ENCODE measurements at regions not wholly inside any gene's neighbourhood (a gene's known extent, or its start where the extent isn't known, plus 50 kb on each side); places are given as distances from the start of the nearest gene placed in this dataset.

DNA sequence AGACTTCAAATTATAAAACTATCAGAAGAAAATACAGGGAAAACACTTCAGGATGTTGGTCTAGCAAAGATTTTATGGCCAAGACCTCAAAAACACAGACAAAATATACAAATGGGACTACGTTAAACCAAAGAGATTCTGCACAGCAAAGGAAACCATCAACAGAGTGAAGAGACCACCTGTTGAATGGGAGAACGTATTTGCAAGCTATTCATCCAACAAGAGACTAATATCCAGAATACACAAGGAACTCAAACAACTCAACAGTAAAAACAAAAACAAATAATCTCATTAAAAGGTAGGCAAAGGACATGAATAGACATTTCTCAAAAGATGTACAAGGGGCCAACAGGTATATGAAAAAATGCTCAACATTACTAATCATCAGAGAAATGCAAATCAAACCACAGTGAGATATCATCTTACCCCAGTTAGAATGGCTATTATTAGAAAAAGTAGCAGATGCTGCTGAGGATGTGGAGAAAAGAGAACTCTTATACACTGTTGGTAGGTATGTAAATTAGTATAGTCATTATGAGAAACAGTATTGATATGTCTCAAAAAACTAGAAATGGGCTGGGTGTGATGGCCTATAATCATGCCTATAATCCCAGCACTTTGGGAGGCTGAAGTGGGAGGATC is 112.6 kb downstream of the LRIG2 start:
- no peaks in the 10 kb centered on the region for H3K9me3 ChIP-seq (ENCODE audit: control insufficient read depth, low read length)
- no peak overlapping the region for H2AFZ ChIP-seq
- H3K27me3 ChIP-seq (ENCODE audit: control insufficient read depth, insufficient read depth, low read length): no peaks in the 10 kb centered on the region
- H3K4me2 ChIP-seq (ENCODE audit: low read length): no peak overlapping the region
- no peak overlapping the region for H3K27ac ChIP-seq
- no peak overlapping the region for H3K9ac ChIP-seq
- H3K4me3 ChIP-seq (ENCODE audit: low read depth, low read length): no peak overlapping the region
- no peaks in the 10 kb centered on the region for H3K79me2 ChIP-seq
- H3K4me1 ChIP-seq: no peaks in the 10 kb centered on the region
- H3K36me3 ChIP-seq (ENCODE audit: control insufficient read depth, insufficient read depth, low read length): no peaks in the 10 kb centered on the region
- TF ChIP-seq, protein P1, sequence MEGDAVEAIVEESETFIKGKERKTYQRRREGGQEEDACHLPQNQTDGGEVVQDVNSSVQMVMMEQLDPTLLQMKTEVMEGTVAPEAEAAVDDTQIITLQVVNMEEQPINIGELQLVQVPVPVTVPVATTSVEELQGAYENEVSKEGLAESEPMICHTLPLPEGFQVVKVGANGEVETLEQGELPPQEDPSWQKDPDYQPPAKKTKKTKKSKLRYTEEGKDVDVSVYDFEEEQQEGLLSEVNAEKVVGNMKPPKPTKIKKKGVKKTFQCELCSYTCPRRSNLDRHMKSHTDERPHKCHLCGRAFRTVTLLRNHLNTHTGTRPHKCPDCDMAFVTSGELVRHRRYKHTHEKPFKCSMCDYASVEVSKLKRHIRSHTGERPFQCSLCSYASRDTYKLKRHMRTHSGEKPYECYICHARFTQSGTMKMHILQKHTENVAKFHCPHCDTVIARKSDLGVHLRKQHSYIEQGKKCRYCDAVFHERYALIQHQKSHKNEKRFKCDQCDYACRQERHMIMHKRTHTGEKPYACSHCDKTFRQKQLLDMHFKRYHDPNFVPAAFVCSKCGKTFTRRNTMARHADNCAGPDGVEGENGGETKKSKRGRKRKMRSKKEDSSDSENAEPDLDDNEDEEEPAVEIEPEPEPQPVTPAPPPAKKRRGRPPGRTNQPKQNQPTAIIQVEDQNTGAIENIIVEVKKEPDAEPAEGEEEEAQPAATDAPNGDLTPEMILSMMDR (IDR thresholded peaks at IDR 0.05): no peak

DNA sequence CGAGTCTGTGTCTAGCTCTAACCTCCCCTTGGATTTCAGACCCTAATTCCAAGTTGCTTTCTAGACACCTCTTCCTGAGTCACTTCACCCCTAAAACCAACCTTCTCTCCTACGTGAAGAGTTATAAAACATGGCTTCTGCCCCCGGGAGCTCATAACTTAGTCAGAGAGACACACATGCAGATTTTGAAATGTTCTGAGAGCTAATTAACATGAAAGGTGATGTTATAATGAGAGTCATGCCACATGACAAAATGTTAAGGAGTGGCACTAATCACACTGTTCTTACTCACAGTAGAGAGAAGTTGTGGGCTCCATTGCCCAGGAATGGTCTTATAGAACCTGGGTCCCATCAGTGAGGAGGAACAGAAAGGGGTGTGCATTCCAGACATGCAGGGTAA is 117.1 kb downstream of the LRIG2 start:
- no peak overlapping the region for H3K4me2 ChIP-seq (ENCODE audit: low read length)
- H3K4me3 ChIP-seq (ENCODE audit: low read depth, low read length): no peak overlapping the region
- no peaks in the 10 kb centered on the region for H3K79me2 ChIP-seq
- no peaks in the 10 kb centered on the region for H3K36me3 ChIP-seq (ENCODE audit: control insufficient read depth, insufficient read depth, low read length)
- no peaks in the 10 kb centered on the region for H3K4me1 ChIP-seq
- H3K9me3 ChIP-seq (ENCODE audit: control insufficient read depth, low read length): no peaks in the 10 kb centered on the region
- no peak overlapping the region for H3K9ac ChIP-seq
- H2AFZ ChIP-seq: no peak overlapping the region
- H3K27ac ChIP-seq: no peak overlapping the region
- H3K27me3 ChIP-seq (ENCODE audit: control insufficient read depth, insufficient read depth, low read length): no peaks in the 10 kb centered on the region
- TF ChIP-seq, protein P1 (IDR thresholded peaks at IDR 0.05): no peak

DNA sequence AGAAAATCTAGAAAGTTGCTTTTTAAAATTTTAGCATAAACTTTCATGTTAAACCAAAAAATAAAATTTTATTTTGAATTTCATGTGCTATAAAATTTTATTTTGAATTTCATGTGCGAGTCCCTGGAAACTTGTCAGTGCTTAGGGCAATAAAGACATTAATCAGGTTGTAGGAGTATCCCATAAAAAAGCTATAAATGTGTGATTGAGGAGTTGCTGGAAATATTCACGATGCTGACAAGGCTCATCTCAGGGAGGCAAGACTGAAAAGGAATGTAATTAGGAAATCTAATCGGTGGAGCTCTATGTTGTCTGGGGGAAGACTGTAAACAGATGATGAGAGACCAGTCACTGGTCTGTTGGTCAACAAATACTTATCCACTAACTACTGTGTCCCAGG is 117.9 kb downstream of the LRIG2 start:
- H3K4me2 ChIP-seq (ENCODE audit: low read length): no peak overlapping the region
- no peaks in the 10 kb centered on the region for H3K79me2 ChIP-seq
- no peak overlapping the region for H3K4me3 ChIP-seq (ENCODE audit: low read depth, low read length)
- H2AFZ ChIP-seq: no peak overlapping the region
- no peaks in the 10 kb centered on the region for H3K36me3 ChIP-seq (ENCODE audit: control insufficient read depth, insufficient read depth, low read length)
- TF ChIP-seq, protein P1 (IDR thresholded peaks at IDR 0.05): no peak
- H3K27ac ChIP-seq: no peak overlapping the region
- no peaks in the 10 kb centered on the region for H3K4me1 ChIP-seq
- no peaks in the 10 kb centered on the region for H3K27me3 ChIP-seq (ENCODE audit: control insufficient read depth, insufficient read depth, low read length)
- no peaks in the 10 kb centered on the region for H3K9me3 ChIP-seq (ENCODE audit: control insufficient read depth, low read length)
- H3K9ac ChIP-seq: no peak overlapping the region

DNA sequence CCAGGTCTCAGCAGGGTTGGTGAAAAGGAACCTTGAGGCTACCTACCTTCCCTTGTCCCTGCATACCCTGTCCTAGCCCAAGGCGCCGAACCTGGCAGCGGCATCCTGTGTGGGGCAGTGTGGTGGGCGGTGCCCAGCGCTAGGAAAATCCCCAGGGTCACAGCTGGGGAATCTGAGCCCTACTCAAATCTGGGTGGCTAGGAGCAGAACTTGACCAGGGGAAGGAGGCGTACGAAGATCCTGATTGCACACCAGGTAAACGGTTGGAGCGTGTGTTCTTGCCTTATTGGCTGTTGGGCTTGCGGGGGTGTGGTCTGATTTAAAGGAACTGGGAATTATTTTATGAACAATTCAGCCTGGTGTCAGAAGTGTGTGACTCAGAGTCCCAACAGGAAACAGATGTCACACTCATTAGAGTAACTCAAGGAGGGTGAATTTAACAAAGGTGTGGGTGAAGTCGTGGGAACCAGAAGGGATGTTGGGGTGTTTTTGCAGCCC is 118.6 kb downstream of the LRIG2 start:
- Histone ChIP-seq H3K79me2 (no peaks in the 10 kb centered on the region), H2AFZ (no peak overlapping the region), H3K27ac (no peak overlapping the region), H3K4me1 (no peaks in the 10 kb centered on the region), H3K9ac (no peak overlapping the region), H3K4me3 (ENCODE audit: low read depth, low read length) (no peak overlapping the region), H3K4me2 (ENCODE audit: low read length) (no peak overlapping the region), H3K9me3 (ENCODE audit: control insufficient read depth, low read length) (no peaks in the 10 kb centered on the region), H3K27me3 (ENCODE audit: control insufficient read depth, insufficient read depth, low read length) (no peaks in the 10 kb centered on the region), H3K36me3 (ENCODE audit: control insufficient read depth, insufficient read depth, low read length) (no peaks in the 10 kb centered on the region)
- TF ChIP-seq, protein P1 (IDR thresholded peaks at IDR 0.05): no peak

DNA sequence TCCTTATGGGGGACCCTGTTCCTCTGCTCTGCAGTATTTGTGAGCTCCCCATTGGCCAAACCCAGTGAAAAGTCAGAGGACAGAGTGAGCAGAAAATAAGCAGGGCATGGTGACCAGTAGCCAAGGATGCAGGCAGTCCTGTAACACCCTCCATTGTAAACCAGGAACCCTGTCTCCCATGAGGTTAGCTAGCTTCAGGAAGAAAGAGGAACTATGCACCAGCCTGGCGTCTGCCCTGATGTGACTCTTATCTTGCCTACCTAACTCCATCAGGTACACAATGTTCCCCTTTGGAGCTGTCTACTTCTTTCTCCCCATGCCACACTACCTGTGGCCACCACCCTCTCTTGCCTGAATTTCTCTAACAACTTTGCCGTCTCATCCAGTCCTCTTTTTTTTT is 119.2 kb downstream of the LRIG2 start:
- no peaks in the 10 kb centered on the region for H3K4me1 ChIP-seq
- H3K4me2 ChIP-seq (ENCODE audit: low read length): no peak overlapping the region
- no peak overlapping the region for H2AFZ ChIP-seq
- no peaks in the 10 kb centered on the region for H3K9me3 ChIP-seq (ENCODE audit: control insufficient read depth, low read length)
- TF ChIP-seq, protein P1 (IDR thresholded peaks at IDR 0.05): no peak
- H3K9ac ChIP-seq: no peak overlapping the region
- no peaks in the 10 kb centered on the region for H3K79me2 ChIP-seq
- no peaks in the 10 kb centered on the region for H3K27me3 ChIP-seq (ENCODE audit: control insufficient read depth, insufficient read depth, low read length)
- no peak overlapping the region for H3K4me3 ChIP-seq (ENCODE audit: low read depth, low read length)
- no peak overlapping the region for H3K27ac ChIP-seq
- no peaks in the 10 kb centered on the region for H3K36me3 ChIP-seq (ENCODE audit: control insufficient read depth, insufficient read depth, low read length)
